ENCODE measurements at regions not wholly inside any gene's neighbourhood (a gene's known extent, or its start where the extent isn't known, plus 50 kb on each side); places are given as distances from the start of the nearest gene placed in this dataset.
A peak's percentile ranks its signal among the peaks of the same experiment; 100 is the strongest.
"Not testable (repeated sequence)": the region's sequence is repeated elsewhere in the genome, so short reads cannot be mapped to it uniquely, and the experiment has no call there.

DNA sequence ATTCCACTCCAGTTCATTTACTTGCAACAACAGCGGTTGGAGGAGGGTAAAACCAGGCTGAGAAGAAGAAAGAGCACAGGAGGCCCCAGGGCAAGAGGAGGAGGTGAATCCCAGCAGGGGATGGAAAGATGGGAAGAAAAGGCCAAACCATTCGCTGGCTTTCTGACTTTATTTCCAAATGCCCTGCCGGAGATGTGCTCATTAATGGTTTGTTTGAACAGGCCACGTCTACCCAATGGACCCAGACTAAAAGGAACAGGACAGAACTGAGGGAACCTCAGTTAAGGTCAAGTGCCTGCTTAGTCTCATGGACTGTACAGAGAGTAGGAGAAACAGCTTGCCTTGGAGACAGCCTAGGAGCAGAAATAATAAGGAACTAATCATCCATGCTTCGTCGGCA, 121.6 kb upstream of the NDUFV2 start:
- in situ Hi-C loops (cut with HindIII; ENCODE audit: low sequenced_read_pairs), result no loop called here
- no peak for DNase-seq (ENCODE audit: low spot score)

- in situ Hi-C loops (cut with HindIII; ENCODE audit: low sequenced_read_pairs), result no loop called here
Measured at GRCh38 chr18:8982416-8983183, 119.9 kb upstream of the NDUFV2 start.

DNA sequence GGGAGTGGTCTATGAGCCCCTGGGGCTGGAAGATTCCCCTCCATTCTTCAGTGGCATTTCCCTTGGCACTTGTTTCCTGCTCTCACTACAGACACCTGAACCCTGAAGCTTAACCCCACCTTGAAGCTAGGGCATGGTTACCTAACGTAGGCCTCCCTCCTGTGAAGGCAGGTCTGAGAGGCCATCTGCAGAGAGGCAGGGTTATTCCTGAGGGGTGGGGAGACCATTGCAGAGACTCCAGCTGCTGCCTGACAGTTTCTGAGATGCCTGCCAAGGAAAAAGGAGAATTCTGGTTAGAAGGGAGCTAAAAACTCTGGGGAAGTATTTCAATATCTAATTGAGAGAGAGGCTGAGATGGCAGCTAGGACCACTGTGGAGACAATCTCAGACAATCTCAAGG, 119.3 kb upstream of the NDUFV2 start:
- no peak for DNase-seq (ENCODE audit: low spot score)
- in situ Hi-C loops (cut with HindIII; ENCODE audit: low sequenced_read_pairs), result no loop called here

More at GRCh38 chr18:8982416-8983183, 119.9 kb upstream of the NDUFV2 start:
- peak; percentile 73 for DNase-seq (ENCODE audit: low spot score)

GRCh38 chr18:8984131-8984721, 118.3 kb upstream of the NDUFV2 start:
- DNase-seq (ENCODE audit: low spot score), result no peak
- in situ Hi-C loops (cut with HindIII; ENCODE audit: low sequenced_read_pairs), result no loop called here

- in situ Hi-C loops (cut with HindIII; ENCODE audit: low sequenced_read_pairs), result no loop called here
Measured at GRCh38 chr18:8987241-8987640, 115.3 kb upstream of the NDUFV2 start.

DNA sequence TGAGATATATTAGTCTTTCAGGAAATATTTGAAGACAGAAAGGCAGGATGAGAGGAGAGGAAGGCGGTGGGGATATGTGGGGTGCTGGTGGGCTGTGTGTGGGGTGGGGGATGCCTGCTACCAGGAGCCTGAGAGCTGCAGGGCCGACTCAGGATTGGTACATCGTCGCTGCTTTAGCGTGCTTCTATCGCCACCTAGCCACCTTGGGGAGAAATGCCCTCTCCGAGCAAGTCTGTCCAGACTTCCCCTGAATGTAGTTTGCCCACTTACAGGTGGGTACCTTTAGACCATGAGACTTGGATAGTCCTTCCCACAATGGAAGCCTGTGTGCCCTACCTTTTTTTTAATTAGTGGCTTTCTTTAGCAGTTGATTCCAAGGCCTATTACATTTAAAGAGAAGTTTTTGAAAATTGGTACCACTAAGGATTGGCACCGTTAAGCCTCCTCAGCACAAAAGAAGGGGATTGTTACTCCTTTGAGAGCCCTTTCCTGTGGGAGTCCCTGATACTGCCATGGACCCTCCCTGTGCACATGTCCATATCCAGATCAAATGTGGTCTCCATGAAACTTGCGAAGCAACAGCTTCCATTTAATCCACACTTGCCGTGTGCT, 114.1 kb upstream of the NDUFV2 start:
- in situ Hi-C loops (cut with HindIII; ENCODE audit: low sequenced_read_pairs), result no loop called here
- peak; percentile 89 for DNase-seq (ENCODE audit: low spot score)

More at GRCh38 chr18:8987241-8987640, 115.3 kb upstream of the NDUFV2 start:
- DNase-seq (ENCODE audit: low spot score), result peak; percentile 85

DNA sequence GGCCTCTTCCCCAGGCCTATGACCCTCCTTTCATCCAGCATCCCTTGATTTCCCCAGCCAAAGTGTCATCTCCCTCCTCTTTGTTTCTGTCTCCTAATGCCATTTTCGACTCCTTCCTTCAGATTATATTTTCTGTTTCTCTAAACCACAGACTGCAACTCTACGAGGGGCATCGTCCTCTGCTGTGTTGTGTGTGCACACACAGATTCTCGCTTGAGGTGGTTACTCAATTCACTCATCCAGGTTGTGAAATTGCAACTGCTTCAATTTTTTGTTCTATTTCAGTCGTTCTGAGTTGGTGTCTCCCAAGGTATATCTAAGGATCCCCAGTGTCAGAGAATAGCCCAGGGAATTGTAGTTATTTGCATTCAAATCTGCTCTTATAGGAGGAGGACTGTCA, 113.5 kb upstream of the NDUFV2 start:
- in situ Hi-C loops (cut with HindIII; ENCODE audit: low sequenced_read_pairs), result no loop called here
- no peak for DNase-seq (ENCODE audit: low spot score)

GRCh38 chr18:8989855-8990254, 112.6 kb upstream of the NDUFV2 start:
- DNase-seq (ENCODE audit: low spot score), result peak; percentile 77
- in situ Hi-C loops (cut with HindIII; ENCODE audit: low sequenced_read_pairs), result no loop called here

DNA sequence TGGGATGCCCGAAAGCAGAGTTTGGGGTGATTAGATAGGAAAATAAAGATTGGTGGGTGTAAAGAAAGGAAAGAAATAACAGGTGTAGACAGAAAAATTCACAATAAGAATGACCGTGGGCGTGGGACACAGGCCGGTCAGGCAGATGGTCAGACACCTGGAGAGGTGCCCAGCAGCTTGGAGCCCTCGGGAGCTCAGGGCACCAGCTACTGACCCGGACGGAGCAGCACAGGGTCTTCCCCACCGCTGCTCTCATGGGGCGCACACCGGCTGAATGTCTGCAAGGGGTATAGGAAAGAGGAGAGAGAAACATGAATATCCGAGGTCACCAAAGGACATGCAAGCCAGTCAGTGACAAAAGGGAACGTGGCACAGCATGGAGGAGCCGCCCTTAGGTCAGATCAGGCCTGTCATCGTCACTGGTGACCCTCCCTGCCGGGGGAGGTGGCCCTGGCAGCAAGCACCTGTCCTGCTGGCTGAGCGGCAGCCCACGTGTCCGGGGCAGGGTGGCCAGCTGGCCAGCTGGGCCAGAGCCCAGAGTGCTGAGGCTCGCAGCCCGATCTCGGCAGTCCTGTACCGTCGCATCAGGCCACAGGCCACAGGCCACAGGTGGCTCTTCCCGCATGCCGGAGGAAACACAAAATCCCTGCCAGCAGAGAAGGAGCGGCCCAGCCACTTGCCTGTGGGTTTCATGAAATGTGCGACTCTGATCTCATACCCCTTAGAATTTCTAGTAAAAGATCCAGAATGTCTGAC, 112.0 kb upstream of the NDUFV2 start:
- in situ Hi-C loops (cut with HindIII; ENCODE audit: low sequenced_read_pairs), result no loop called here
- peak; percentile 96 for DNase-seq (ENCODE audit: low spot score)

DNA sequence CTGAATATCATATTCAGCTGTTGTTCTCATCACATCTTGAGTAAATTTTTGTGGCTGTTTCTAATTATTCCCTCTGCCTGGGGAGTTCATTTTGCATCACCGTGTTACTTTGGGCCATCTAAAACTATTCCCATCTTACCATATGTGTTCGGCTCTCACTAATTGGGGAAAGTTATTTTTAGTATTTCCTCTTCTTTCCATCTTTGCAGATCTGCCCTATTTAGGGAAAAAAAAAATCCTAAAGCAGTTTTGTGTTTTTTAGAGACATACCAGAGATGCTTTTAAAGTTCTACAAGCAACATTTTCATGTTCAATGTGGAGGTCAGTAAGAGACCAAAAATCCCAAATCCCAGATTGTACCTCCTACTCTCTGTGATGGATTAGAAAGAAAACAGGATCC, 111.3 kb upstream of the NDUFV2 start:
- in situ Hi-C loops (cut with HindIII; ENCODE audit: low sequenced_read_pairs), result no loop called here
- DNase-seq (ENCODE audit: low spot score), result no peak

DNA sequence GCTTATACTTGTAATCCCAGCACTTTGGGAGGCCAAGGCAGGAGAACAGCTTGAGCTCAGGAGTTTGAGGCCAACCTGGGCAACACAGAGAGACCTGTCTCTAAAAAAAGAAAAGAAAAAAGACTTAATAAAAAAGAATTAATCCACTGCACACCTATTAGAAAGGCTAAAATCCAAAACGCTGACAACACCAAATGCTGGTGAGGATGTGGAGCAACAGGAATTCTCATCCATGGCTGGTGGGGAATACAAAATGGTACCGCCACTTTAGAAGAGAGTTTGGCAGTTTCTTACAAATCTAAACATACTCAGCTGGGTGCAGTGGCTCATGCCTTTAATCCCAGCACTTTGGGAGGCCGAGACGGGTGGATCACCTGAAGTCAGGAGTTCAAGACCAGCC, 110.0 kb upstream of the NDUFV2 start:
- in situ Hi-C loops (cut with HindIII; ENCODE audit: low sequenced_read_pairs); DNase-seq (ENCODE audit: low spot score): not testable (repeated sequence)

DNA sequence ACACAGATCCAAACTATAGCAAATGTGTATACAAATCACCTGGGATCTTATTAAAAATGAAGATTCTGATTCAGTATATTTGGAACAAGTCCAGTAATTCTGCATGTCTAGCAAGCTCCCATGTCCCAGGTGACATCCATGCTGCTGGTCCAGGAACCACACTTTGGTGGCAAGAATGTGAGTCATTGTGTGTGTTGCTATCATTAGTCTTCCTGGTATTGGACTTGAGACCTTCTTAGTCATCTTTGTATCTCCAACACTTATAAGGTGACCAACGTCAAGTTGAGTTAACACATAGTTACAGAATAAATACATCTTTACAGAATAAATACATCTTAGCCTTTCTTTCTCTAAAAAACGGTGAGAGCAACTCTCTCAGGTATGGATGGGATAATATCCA, 107.9 kb upstream of the NDUFV2 start:
- in situ Hi-C loops (cut with HindIII; ENCODE audit: low sequenced_read_pairs), result no loop called here
- DNase-seq (ENCODE audit: low spot score), result no peak

DNA sequence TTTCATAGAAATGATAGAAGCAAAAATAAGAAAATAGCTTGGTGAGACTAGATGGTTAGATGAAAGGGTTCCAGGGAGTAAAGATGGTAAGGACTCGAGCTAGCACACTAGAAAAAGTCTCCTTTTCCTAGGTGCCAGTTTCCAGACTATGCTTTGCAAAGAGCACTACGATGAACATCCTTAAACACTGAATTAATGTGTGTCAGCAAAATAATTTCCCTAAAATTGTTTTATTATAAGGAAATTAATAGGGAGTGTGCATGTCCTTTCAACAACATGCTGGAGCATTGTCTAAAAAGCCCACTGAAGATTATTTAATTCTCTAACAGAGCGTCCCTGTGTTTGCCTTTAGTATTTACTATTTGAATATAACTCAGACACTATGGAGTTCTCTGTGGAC, 107.4 kb upstream of the NDUFV2 start:
- in situ Hi-C loops (cut with HindIII; ENCODE audit: low sequenced_read_pairs), result no loop called here
- DNase-seq (ENCODE audit: low spot score), result no peak

DNA sequence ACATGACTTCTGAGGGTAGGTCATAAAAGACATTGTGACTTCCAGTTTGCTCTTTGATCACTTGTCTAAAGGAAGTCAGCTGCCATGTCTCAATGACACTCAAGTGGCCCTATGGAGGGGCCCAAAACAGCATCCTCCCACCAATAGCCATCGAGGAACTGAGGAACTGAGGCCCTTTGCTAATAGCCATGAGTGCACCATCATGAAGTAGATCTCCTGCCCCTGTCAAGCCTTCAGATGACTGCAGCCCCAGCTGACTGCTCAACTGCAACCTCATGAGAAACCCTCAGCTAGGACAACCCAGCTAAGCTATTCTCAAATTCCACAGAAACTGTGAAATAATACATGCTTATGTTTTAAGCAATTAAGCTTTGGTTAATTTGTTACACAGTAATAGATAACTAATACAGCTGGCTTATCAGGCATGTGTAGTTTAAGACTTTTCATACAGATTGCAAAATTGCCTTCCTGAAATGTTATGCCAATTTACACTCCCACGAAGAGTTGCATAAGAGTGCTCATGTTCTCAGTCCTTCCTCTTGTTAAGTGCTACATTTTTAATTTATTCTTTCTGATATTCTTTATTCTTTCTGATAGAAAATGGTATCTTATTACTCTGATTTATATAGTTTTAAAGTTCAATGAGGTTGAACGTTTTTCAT, 105.6 kb upstream of the NDUFV2 start:
- in situ Hi-C loops (cut with HindIII; ENCODE audit: low sequenced_read_pairs), result no loop called here
- no peak for DNase-seq (ENCODE audit: low spot score)

DNA sequence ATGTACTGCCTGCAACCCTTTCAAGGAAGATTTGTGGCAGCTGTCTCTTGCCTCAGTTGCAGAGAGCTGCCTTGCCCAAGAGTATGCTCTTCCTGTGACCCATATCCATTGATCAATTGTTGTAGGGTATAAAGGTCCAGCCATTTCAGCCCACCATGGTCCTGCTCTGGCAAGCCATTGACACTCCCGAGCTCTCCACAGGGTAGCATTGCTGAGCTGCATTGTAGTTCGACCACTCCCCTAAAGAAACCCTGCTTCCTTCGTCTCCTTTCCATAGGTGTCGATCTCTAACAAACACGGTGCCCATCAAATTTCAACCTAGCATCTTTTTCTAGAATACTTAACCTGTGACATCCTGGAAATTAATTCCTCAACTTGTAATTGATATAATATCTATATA, 104.9 kb upstream of the NDUFV2 start:
- no peak for DNase-seq (ENCODE audit: low spot score)
- in situ Hi-C loops (cut with HindIII; ENCODE audit: low sequenced_read_pairs), result no loop called here

DNA sequence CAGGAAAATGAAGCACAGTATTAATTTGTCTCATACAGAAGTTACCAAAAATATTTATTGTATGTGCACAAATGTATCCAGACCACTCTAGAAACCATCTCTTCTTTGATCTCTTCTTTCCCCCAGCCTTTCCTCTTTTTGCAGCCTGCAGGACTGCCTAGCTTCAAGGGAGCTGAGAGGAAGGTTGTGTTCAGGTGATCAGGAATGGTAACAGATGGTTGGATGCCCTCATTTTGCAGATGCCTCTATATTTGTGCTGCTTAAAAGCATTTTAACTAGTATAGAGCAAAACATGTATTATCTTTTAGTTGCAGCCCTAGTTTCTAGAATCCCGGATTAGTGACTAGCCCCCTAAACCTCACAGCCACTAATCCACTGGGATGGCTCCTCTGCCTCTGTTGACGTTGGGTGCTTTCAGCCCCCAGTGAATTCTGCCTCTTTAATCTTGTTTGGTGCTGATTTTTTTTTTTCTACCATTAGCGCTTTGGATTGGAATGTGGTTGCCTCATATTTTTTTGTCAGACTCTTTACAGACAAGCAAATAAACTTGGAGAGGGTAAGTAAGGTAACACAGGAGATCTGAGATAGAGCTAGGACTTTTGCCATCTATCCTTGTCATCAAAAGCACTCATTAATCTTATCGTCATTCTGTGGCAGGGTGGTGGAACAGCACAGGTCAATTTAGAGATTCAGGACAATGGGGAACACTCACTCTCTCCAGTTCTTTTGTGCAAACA, 103.8 kb upstream of the NDUFV2 start:
- in situ Hi-C loops (cut with HindIII; ENCODE audit: low sequenced_read_pairs), result no loop called here

DNA sequence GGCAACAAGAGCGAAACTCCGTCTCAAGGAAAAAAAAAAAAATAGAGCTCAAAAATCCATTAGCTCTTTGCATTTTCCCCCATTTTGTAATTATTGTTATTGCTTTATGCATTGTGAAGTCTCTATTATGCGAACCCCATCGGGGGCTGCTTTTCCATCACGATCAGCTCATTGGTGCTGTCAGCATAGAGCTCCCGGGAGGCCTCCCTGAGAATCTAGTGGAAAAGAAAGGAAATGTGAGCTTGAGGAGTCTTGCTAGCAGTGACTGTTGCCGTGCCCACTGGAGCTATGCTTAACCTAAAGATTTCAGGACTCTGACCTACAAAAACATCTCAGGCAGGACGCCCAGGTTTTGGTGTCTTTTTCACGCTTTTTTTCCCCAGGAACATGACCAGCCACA, 102.6 kb upstream of the NDUFV2 start:
- in situ Hi-C loops (cut with HindIII; ENCODE audit: low sequenced_read_pairs), result no loop called here
- no peak for DNase-seq (ENCODE audit: low spot score)

More for the DNA sequence above, 103.8 kb upstream of the NDUFV2 start:
- peak; percentile 95 for DNase-seq (ENCODE audit: low spot score)

- in situ Hi-C loops (cut with HindIII; ENCODE audit: low sequenced_read_pairs), result no loop called here
- DNase-seq (ENCODE audit: low spot score), result no peak
Measured at GRCh38 chr18:9000733-9001132, 101.8 kb upstream of the NDUFV2 start.

DNA sequence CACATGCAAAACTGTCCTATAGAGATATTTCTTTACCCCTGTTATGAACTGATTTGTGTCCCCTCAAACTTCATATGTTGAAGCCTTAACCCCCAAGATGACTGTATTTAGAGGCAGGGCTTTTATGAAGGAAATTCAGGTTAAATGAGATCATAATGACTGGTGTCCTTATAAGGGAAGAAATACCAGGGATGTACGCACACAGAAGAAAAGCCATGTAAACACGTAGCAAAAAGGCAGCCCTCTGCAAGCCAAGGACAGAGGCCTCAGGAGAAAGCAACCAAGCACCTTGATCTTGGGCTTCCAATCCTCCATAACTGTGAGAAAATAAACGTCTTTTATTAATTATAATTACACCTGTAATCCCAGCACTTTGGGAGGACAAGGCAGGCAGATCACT, 101.3 kb upstream of the NDUFV2 start:
- in situ Hi-C loops (cut with HindIII; ENCODE audit: low sequenced_read_pairs), result no loop called here
- no peak for DNase-seq (ENCODE audit: low spot score)

All from G401 (cell line).